ENCODE measurements at regions not wholly inside any gene's neighbourhood (a gene's known extent, or its start where the extent isn't known, plus 50 kb on each side); places are given as distances from the start of the nearest gene placed in this dataset.

DNA sequence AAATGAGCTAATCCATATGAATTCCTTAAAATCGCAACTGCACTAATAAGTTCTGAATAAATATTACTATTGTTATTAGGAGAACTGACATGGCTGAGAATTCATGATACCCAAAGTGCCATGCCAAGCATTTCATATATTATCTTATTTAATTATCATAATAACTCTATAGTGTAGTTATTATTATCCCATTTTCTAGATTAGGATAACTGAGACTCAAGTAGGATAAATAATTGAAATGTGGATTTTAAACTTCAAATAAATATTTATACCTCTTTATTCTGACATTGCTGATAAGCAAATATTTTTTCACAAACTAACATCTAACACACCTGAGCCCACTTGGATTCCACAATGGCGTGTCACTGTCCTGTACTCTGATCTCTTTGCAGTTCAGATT lies 492.7 kb downstream of the IRS1 start:
- no peak overlapping the region for H3K27ac Mint-ChIP-seq (ENCODE audit: unreplicated experiment)
- H3K9me3 Mint-ChIP-seq, result no peaks in the 10 kb centered on the region
- no peaks in the 10 kb centered on the region for H3K36me3 Mint-ChIP-seq (ENCODE audit: low read depth)
- peaks cover 8% of the 10 kb centered on the region for H3K4me1 Mint-ChIP-seq
- no peaks in the 10 kb centered on the region for H3K27me3 Mint-ChIP-seq (ENCODE audit: low read depth)
- DNase-seq (ENCODE audit: low read depth, low spot score), result no peak
- TF ChIP-seq, protein P1, sequence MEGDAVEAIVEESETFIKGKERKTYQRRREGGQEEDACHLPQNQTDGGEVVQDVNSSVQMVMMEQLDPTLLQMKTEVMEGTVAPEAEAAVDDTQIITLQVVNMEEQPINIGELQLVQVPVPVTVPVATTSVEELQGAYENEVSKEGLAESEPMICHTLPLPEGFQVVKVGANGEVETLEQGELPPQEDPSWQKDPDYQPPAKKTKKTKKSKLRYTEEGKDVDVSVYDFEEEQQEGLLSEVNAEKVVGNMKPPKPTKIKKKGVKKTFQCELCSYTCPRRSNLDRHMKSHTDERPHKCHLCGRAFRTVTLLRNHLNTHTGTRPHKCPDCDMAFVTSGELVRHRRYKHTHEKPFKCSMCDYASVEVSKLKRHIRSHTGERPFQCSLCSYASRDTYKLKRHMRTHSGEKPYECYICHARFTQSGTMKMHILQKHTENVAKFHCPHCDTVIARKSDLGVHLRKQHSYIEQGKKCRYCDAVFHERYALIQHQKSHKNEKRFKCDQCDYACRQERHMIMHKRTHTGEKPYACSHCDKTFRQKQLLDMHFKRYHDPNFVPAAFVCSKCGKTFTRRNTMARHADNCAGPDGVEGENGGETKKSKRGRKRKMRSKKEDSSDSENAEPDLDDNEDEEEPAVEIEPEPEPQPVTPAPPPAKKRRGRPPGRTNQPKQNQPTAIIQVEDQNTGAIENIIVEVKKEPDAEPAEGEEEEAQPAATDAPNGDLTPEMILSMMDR (conservative IDR thresholded peaks at IDR 0.05), result no peak
- H3K4me3 Mint-ChIP-seq, result no peak overlapping the region

- no peaks in the 10 kb centered on the region for H3K27me3 Mint-ChIP-seq (ENCODE audit: low read depth)
- H3K9me3 Mint-ChIP-seq, result peaks cover 3% of the 10 kb centered on the region
- H3K27ac Mint-ChIP-seq (ENCODE audit: unreplicated experiment), result no peak overlapping the region
- no peak overlapping the region for H3K4me3 Mint-ChIP-seq
- no peak for DNase-seq (ENCODE audit: low read depth, low spot score)
- peaks cover 8% of the 10 kb centered on the region for H3K4me1 Mint-ChIP-seq
- no peaks in the 10 kb centered on the region for H3K36me3 Mint-ChIP-seq (ENCODE audit: low read depth)
- TF ChIP-seq, protein P1 (conservative IDR thresholded peaks at IDR 0.05), result no peak
Measured at GRCh38 chr2:226304308-226304707, 495.3 kb downstream of the IRS1 start.

DNA sequence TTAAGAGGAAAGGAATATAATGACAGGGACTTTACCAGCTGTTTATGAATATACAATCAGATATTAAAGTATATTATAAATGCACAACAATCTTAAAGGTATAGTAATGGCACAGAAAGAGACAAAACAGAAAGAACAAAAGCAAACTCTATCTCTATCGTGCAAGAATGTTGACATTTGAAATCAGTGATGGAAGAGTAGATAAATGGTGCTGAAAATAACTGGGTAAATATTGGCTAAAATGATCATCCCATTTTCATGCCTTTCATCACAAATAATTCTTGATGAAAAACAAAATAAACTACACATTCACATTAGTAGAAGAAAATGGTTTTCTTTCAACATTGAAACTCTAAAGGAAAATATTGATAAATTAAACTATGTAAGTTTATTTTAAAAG lies 495.9 kb downstream of the IRS1 start:
- H3K9me3 Mint-ChIP-seq, result peaks cover 4% of the 10 kb centered on the region
- TF ChIP-seq, protein P1 (conservative IDR thresholded peaks at IDR 0.05), result no peak

DNA sequence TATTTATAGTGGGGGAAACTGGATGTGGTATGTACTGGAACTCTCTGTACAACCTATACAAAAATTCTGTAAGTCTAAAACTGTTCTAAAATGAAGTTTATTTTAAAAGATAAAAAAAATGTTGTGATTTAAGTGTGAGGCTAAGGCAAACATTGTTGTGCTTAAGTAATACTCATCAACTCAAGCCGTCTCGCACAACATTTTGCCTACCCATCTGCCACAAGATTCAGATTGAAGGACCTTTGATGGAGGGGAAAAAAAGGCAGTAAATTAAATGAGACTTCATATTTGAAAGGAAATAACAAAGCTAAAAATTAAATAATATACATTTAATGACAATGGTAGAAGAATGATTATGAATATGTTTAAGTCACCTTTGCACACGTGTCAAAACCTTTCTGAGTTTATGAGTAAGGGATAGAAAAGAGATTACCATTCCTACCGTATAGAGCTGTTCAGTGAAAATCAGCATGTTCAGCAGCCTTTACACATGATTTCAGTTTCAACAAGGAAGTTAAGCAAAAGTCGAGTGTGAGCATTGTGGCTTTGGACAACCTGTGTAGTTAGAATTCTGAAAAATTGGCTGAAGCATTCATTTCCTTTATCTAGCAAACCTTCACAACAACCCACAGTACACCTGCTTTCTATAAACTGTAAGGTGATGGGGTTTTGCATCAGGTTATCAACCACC lies 499.3 kb downstream of the IRS1 start:
- Mint-ChIP-seq H3K4me3 (no peak overlapping the region), H3K27ac (ENCODE audit: unreplicated experiment) (no peak overlapping the region), H3K36me3 (ENCODE audit: low read depth) (no peaks in the 10 kb centered on the region), H3K27me3 (ENCODE audit: low read depth) (no peaks in the 10 kb centered on the region), H3K9me3 (peaks cover 10% of the 10 kb centered on the region), H3K4me1 (peaks cover 8% of the 10 kb centered on the region)
- TF ChIP-seq, protein P1 (conservative IDR thresholded peaks at IDR 0.05), result no peak
- no peak for DNase-seq (ENCODE audit: low read depth, low spot score)

More for the DNA sequence above, 495.9 kb downstream of the IRS1 start:
- Mint-ChIP-seq H3K27ac (ENCODE audit: unreplicated experiment) (no peak overlapping the region), H3K27me3 (ENCODE audit: low read depth) (no peaks in the 10 kb centered on the region), H3K4me3 (no peak overlapping the region), H3K4me1 (peaks cover 8% of the 10 kb centered on the region), H3K36me3 (ENCODE audit: low read depth) (no peaks in the 10 kb centered on the region)
- no peak for DNase-seq (ENCODE audit: low read depth, low spot score)

- Mint-ChIP-seq H3K4me3 (no peak overlapping the region), H3K27ac (ENCODE audit: unreplicated experiment) (no peak overlapping the region), H3K27me3 (ENCODE audit: low read depth) (no peaks in the 10 kb centered on the region), H3K9me3 (peaks cover 10% of the 10 kb centered on the region), H3K4me1 (peaks cover 8% of the 10 kb centered on the region), H3K36me3 (ENCODE audit: low read depth) (no peaks in the 10 kb centered on the region)
- DNase-seq (ENCODE audit: low read depth, low spot score), result no peak
- TF ChIP-seq, protein P1 (conservative IDR thresholded peaks at IDR 0.05), result no peak
Measured at GRCh38 chr2:226299771-226300170, 499.8 kb downstream of the IRS1 start.
